RWPE1 (cell line): ENCODE measurements at regions not wholly inside any gene's neighbourhood (a gene's known extent, or its start where the extent isn't known, plus 50 kb on each side); places are given as distances from the start of the nearest gene placed in this dataset.

Source experiments
- CTCF ChIA-PET: fragments of 350-600 bp; sonication (Branson Sonifier 250); formaldehyde crosslinking; extraction: SDS; loops from one replicate; lab custom pipeline; 2021; lab: Yijun Ruan, JAX
- POLR2A ChIA-PET: fragments of 400-600 bp; formaldehyde crosslinking; extraction: SDS; loops from one replicate; lab custom pipeline; 2020; ENCODE audit warnings: antibody characterized with exemption; ENCODE audit not compliant: low non-redundant PET; lab: Yijun Ruan, JAX
- DNase-seq: peaks from one replicate; pipeline ENCODE4 v3.0.0; 2012; ENCODE audit warnings: low spot score
- H3K27ac ChIP-seq: fragments of 450-650 bp; 2 replicates; pipeline ENCODE4 v1.5.1; 2017
- TF ChIP-seq, protein P1 (sequence below): fragments of 450-650 bp; conservative IDR thresholded peaks from 2 replicates; pipeline ENCODE4 v1.5.1; 2017; ENCODE audit warnings: low read depth, mild to moderate bottlenecking

- ChIA-PET POLR2A (no interaction called here), CTCF (interaction anchor here (0.7 kb wide), 1 partner anchor 27 kb away, joined by 3 read pairs; no protein-coding TSS in a partner anchor)
- TF ChIP-seq, protein P1, sequence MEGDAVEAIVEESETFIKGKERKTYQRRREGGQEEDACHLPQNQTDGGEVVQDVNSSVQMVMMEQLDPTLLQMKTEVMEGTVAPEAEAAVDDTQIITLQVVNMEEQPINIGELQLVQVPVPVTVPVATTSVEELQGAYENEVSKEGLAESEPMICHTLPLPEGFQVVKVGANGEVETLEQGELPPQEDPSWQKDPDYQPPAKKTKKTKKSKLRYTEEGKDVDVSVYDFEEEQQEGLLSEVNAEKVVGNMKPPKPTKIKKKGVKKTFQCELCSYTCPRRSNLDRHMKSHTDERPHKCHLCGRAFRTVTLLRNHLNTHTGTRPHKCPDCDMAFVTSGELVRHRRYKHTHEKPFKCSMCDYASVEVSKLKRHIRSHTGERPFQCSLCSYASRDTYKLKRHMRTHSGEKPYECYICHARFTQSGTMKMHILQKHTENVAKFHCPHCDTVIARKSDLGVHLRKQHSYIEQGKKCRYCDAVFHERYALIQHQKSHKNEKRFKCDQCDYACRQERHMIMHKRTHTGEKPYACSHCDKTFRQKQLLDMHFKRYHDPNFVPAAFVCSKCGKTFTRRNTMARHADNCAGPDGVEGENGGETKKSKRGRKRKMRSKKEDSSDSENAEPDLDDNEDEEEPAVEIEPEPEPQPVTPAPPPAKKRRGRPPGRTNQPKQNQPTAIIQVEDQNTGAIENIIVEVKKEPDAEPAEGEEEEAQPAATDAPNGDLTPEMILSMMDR: no peak
- no peak overlapping the region for H3K27ac ChIP-seq
- no peak for DNase-seq
These were observed 241.9 kb upstream of the IRX4 start for GRCh38 chr5:2124434-2125170.

DNA sequence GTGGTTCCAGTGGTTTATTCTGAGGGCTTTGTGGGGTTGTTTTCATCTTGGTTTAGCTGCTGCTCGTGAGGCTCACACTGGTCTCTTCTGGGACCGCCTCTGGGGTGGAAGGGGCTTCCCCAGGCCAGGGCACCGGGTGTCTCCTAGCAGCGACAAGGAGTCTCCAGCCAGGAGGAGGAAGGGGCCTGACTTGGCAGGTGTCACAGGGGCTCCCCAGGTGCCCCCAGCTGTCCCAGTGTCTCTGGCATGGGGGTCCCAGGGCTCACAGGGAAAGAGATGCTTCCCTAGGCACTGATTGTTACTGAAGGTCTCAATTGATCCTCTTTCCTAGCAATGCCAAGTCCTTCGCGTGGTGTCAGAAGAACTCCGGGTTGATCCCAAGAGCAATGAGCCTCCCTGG lies 241.1 kb upstream of the IRX4 start:
- CTCF ChIA-PET: interaction anchor here (0.7 kb wide), 1 partner anchor 28 kb away, joined by 3 read pairs; no protein-coding TSS in a partner anchor
- TF ChIP-seq, protein P1: no peak
- no peak for DNase-seq
- H3K27ac ChIP-seq: no peak overlapping the region
- POLR2A ChIA-PET: no interaction called here

GRCh38 chr5:2120361-2120760 lies 237.6 kb upstream of the IRX4 start:
- H3K27ac ChIP-seq: no peak overlapping the region
- no peak for DNase-seq
- CTCF ChIA-PET: no interaction called here
- TF ChIP-seq, protein P1: no peak
- POLR2A ChIA-PET: no interaction called here

- POLR2A ChIA-PET: no interaction called here
- CTCF ChIA-PET: no interaction called here
- no peak for DNase-seq
- H3K27ac ChIP-seq: no peak overlapping the region
- TF ChIP-seq, protein P1: no peak
These were observed 236.8 kb upstream of the IRX4 start for GRCh38 chr5:2119573-2119972.

GRCh38 chr5:2113348-2114131 lies 230.8 kb upstream of the IRX4 start:
- ChIA-PET POLR2A (no interaction called here), CTCF (interaction anchor here (0.6 kb wide), 1 partner anchor 949 kb away, joined by 3 read pairs; no protein-coding TSS in a partner anchor)
- DNase-seq: no peak
- TF ChIP-seq, protein P1: no peak
- H3K27ac ChIP-seq: no peak overlapping the region

DNA sequence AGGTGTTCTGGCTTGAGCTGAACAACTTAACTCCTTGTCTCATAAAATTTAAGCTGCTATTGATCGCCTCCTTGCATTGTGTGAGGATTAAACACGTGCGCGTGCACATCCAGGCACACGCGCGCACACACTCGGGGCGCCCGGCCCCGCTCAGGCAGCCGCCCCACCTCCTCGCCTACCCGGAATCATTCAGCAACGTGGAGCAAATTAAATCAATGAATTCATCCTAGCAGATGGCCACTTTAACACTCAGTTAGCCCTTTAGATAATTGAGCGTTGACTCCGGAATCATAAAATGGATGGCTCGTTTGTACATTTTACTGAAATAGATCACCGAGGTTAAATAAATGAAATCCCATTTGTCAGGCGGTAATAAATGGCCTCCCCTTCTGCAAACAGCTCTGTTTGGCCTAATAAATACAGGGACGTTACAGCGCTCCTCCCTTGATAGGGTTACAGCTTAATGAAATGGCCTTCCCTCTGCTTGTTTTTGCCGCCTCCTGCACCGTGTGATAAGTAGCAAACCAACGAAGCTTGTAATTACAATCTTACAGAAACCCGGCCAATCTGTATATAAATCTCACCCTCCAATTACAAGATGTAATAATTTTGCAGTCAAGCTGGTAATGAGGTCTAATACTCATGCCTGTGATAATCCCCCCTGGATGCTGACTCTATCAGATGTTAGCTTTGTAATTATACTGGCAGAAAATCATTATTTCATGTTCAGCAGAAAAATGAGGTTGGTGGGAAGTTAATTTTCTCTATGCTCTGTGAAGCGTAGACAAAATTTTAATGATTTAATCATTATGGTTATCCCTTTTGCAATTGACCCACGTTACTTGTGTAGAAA lies 229.7 kb upstream of the IRX4 start:
- ChIA-PET CTCF (interaction anchor here (0.6 kb wide), 1 partner anchor 344 kb away, joined by 3 read pairs; no protein-coding TSS in a partner anchor), POLR2A (no interaction called here)
- H3K27ac ChIP-seq: no peak overlapping the region
- no peak for DNase-seq
- TF ChIP-seq, protein P1: no peak
